ENCODE measurements at regions not wholly inside any gene's neighbourhood (a gene's known extent, or its start where the extent isn't known, plus 50 kb on each side); places are given as distances from the start of the nearest gene placed in this dataset.

DNA sequence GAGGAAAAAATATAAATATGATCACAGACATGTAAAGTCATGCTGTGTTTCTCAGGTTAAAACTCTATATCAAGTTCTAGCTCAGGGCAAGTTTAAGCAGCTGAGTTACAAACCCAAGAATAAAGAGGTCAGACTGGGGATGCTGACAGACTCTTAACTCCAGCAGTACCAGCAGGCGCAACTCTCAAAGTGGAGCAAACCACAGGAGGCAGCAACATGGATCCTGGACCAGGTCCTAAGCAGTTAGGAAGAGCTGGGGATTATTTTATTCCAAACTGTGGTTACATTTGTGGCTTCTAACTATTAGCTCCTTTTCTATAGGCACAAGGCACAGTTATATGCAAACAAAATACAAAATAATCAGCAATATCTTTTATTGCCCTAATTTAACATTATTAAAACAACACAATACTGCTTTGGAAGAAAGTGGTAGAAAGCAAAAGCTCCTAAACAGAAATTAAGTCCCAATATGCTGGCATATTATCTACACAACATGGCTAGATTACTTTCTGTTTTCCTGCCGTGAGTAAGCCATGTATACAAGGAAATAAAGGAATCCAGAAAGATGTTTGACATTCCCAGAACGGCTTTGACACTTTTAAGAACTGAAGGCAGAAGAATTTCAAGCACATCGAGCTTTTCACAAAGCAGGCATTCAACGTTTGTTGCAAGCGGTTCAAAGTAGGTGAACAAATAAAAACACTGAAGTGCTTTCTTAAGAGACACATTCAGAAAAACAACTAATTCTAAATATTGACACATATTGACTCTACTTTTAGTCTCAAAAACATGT lies 378.8 kb upstream of the ZNF608 start:
- H3K9me3 Mint-ChIP-seq: peaks cover 2% of the 10 kb centered on the region
- H3K36me3 Mint-ChIP-seq (ENCODE audit: low read depth): no peaks in the 10 kb centered on the region
- no peak overlapping the region for H3K4me3 Mint-ChIP-seq
- no peaks in the 10 kb centered on the region for H3K4me1 Mint-ChIP-seq
- no peak for ATAC-seq (replicated peaks)
- H3K27ac Mint-ChIP-seq: no peak overlapping the region
- no peaks in the 10 kb centered on the region for H3K27me3 Mint-ChIP-seq

DNA sequence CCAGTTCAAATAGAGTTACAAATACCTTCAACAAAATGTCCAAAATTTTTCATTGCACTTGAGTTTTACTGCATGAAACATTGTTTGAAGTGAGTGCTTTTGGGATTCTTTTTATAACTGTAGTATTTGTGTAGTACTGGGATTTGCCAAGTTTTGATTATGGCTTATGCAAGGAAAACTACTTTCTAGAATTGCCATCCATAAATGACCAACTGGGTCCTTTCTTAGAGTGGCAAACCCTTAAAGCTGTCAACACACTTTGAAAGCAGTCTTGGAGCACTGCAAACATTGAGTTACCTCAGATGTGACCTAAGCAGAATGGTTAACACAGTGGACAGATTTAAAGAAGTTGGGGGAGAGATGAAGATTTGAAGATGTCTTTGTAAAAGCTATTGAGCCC lies 379.6 kb upstream of the ZNF608 start:
- H3K27me3 Mint-ChIP-seq: no peaks in the 10 kb centered on the region
- no peak overlapping the region for H3K27ac Mint-ChIP-seq
- no peaks in the 10 kb centered on the region for H3K4me1 Mint-ChIP-seq
- H3K36me3 Mint-ChIP-seq (ENCODE audit: low read depth): no peaks in the 10 kb centered on the region
- no peaks in the 10 kb centered on the region for H3K9me3 Mint-ChIP-seq
- no peak overlapping the region for H3K4me3 Mint-ChIP-seq
- ATAC-seq (replicated peaks): no peak

DNA sequence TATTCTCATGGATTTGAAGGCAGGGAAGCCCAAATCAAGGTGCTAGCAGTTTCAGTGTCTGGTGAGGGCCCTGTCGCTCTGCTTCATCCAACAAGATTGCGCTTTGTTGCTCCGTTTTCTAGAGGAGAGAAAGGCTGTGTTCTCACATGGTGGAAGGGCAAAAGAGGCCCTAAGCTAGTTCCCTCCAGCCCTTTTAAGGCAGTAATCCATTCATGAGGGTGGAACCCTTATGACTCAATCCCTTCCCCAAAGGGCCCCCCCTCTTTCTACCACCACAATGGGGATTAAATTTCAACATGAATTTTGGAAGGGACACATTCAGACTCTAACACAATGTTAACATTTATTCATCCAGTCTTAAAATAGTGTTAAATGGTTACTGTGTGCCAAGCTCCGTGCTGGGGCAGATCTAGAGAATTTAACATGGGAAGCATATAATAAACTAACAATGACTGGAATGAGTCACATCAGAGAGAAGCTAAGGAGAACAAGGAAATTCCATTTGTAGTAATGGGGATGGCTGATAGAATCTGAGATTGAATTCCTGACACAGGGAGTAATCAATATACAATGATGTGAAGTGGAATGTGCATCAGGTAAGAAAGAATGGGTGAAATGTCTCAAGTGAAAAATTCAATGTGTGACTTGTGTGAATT lies 382.8 kb upstream of the ZNF608 start:
- Mint-ChIP-seq H3K4me1 (no peaks in the 10 kb centered on the region), H3K9me3 (no peaks in the 10 kb centered on the region), H3K27ac (no peak overlapping the region), H3K27me3 (no peaks in the 10 kb centered on the region), H3K4me3 (no peak overlapping the region), H3K36me3 (ENCODE audit: low read depth) (no peaks in the 10 kb centered on the region)
- no peak for ATAC-seq (replicated peaks)

DNA sequence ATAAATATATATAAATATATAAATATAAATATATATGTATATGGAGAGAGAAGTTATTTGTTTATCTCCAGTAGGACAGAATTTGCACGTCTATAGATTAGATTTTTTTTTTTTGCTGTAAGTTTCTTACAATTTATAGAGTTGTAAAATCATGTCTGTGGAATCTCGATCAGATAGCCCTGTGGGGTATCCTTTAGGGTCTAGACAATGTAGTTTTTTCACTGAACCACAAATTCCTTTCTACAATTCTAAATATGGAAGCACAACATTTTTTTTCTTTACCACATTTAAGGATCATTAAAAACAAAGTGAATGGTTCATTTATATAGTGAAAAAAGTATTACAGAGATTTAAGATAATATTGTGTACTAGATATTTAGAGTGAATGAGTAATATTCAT lies 384.2 kb upstream of the ZNF608 start:
- no peak for ATAC-seq (replicated peaks)
- H3K27me3 Mint-ChIP-seq: no peaks in the 10 kb centered on the region
- H3K27ac Mint-ChIP-seq: no peak overlapping the region
- no peaks in the 10 kb centered on the region for H3K4me1 Mint-ChIP-seq
- no peaks in the 10 kb centered on the region for H3K36me3 Mint-ChIP-seq (ENCODE audit: low read depth)
- no peaks in the 10 kb centered on the region for H3K9me3 Mint-ChIP-seq
- no peak overlapping the region for H3K4me3 Mint-ChIP-seq

DNA sequence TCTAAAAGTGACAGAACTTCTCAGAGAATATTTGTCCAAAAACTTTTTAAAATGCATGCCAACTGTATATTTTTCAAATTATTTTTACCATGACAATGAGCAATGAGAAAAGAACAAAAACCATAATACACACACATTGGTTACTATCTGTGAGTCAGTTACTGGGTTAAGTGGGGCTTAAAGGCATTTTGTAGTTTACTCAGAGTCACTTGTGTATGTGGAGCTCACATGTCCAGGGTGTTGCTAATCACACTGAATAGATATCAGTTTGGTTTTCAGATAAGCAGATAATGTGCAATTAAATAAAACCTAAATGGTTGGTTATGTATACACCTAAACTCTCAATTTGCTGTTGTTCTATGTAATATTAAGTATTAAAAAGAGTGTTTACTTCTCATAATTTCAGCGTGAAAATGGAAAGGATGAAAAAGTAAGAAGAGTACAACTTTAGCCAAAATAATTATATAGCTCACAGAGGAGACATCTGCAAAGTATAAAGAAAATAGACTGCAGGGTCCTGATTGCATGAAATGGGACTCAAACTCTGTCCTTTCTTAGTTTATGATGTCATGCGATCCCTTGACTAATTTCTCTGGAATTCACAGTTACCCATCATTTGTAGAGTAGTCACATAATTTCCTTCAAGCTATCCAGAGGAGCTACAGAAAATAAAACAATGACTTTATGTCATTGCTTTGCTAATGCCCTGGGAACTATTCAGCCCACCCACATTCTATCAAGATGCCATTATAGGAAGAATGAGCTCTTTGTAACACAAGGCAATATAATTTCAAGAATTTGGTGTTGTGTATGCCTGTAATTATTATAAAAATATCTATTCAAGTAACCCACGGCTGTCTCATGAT lies 388.0 kb upstream of the ZNF608 start:
- no peak overlapping the region for H3K4me3 Mint-ChIP-seq
- ATAC-seq (replicated peaks): no peak
- no peak overlapping the region for H3K27ac Mint-ChIP-seq
- H3K27me3 Mint-ChIP-seq: no peaks in the 10 kb centered on the region
- H3K9me3 Mint-ChIP-seq: peaks cover 6% of the 10 kb centered on the region
- no peaks in the 10 kb centered on the region for H3K36me3 Mint-ChIP-seq (ENCODE audit: low read depth)
- H3K4me1 Mint-ChIP-seq: no peaks in the 10 kb centered on the region

DNA sequence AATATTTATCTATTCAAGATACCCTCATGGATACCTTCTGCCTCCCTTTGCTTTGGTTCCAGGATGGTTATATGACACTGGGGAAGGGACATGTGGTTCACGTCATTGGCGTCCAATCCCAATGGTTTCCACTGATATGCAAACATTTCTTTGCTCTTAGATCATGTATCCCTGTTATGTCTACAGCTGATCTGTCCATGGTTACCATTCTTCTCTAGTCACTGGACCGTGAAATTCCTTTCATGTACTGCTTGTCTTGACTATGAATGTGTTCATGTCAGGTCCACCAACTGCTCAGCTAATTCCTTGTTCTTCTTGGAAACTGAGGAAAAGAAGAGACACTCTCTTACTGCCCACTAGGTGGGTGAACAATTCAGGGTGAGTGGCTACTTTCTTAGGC lies 391.1 kb upstream of the ZNF608 start:
- ATAC-seq (replicated peaks): no peak

DNA sequence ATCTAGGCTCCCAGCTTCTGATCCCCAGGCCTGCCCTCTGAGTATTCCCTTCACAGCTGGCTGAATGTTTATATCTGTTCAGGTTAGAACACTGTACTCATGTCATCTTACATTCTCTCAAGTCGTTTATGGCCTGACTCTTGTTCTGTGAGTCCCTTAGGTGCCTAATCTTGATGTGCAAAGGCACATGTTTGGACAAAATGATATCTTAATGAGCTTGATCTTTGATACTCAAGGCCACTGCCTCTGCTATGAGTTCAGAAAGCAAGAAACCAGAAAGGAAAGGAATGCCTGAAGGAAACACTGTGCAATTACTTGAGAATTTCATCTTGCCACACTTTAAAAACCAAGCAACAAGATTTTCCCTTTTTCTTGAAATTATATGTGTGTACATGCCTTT lies 391.8 kb upstream of the ZNF608 start:
- Mint-ChIP-seq H3K4me3 (no peak overlapping the region), H3K4me1 (no peaks in the 10 kb centered on the region)
- no peak for ATAC-seq (replicated peaks)

More for the DNA sequence above, 391.1 kb upstream of the ZNF608 start:
- H3K27me3 Mint-ChIP-seq: no peaks in the 10 kb centered on the region
- H3K36me3 Mint-ChIP-seq (ENCODE audit: low read depth): no peaks in the 10 kb centered on the region
- no peak overlapping the region for H3K27ac Mint-ChIP-seq
- peaks cover 12% of the 10 kb centered on the region for H3K9me3 Mint-ChIP-seq
- no peak overlapping the region for H3K4me3 Mint-ChIP-seq
- H3K4me1 Mint-ChIP-seq: no peaks in the 10 kb centered on the region

DNA sequence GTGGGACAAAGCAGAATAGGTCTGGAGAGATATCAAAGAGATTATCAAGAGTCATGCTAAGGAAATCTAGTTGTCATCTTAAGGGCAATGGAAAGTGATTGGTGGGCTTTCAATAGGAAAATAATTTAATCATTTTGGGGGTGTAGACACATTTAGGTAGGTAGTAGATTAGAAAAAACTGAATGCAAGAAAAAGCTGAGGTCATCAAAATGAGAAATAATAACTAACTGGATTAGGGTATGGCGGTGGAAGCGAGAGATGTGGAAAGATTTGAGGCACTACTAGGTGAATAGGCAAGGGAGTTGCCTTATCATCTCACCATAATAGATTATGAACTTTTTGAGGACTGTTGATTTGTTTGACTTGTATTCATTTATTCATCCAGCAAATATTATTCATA lies 393.2 kb upstream of the ZNF608 start:
- Mint-ChIP-seq H3K9me3 (peaks cover 19% of the 10 kb centered on the region), H3K27ac (no peak overlapping the region), H3K27me3 (no peaks in the 10 kb centered on the region), H3K4me3 (no peak overlapping the region), H3K36me3 (ENCODE audit: low read depth) (no peaks in the 10 kb centered on the region), H3K4me1 (no peaks in the 10 kb centered on the region)
- no peak for ATAC-seq (replicated peaks)

More for the DNA sequence above, 391.8 kb upstream of the ZNF608 start:
- no peaks in the 10 kb centered on the region for H3K27me3 Mint-ChIP-seq
- H3K9me3 Mint-ChIP-seq: peaks cover 15% of the 10 kb centered on the region
- H3K27ac Mint-ChIP-seq: no peak overlapping the region
- H3K36me3 Mint-ChIP-seq (ENCODE audit: low read depth): no peaks in the 10 kb centered on the region

DNA sequence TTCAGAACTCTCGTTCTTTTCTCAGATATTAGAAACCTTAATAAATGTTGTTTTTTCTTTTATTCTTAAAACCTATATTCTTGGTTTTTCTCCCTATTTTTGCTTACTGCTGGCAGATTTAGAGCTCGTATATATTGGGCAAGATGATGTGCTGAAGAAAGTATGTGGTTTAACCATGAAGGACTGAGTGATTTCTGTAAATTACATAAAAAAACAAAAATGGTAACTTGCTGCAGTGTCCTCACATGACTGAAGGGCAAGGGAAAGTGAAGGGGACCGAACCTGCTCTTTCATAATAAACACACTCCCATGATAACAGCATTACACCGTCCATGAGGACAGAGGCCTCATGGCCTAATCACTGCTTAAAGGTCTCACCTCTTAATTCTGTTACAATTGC lies 393.8 kb upstream of the ZNF608 start:
- H3K36me3 Mint-ChIP-seq (ENCODE audit: low read depth): no peaks in the 10 kb centered on the region
- no peak overlapping the region for H3K4me3 Mint-ChIP-seq
- no peaks in the 10 kb centered on the region for H3K27me3 Mint-ChIP-seq
- H3K27ac Mint-ChIP-seq: no peak overlapping the region
- peaks cover 19% of the 10 kb centered on the region for H3K9me3 Mint-ChIP-seq
- ATAC-seq (replicated peaks): no peak
- H3K4me1 Mint-ChIP-seq: no peaks in the 10 kb centered on the region

DNA sequence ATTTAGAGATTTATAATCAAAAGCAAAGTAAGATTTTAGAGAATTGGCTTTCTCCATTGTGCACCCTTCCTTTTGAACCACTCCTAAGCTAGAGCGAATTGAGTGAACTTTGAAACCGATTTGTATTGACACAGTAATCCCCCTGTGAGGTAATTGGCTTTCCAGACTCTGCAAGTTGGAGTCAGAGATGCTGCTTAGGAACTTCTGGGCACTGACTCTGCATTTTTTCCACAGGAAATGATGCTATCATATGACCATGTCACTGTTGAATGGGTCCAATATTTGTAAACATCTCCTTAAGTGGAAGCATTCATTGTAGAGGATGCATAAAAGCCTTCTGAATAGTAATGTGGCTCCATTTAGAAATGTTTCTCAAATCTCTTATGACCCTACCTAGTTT lies 394.4 kb upstream of the ZNF608 start:
- Mint-ChIP-seq H3K27ac (no peak overlapping the region), H3K4me1 (no peaks in the 10 kb centered on the region), H3K4me3 (no peak overlapping the region), H3K9me3 (peaks cover 19% of the 10 kb centered on the region), H3K27me3 (no peaks in the 10 kb centered on the region), H3K36me3 (ENCODE audit: low read depth) (no peaks in the 10 kb centered on the region)
- no peak for ATAC-seq (replicated peaks)

DNA sequence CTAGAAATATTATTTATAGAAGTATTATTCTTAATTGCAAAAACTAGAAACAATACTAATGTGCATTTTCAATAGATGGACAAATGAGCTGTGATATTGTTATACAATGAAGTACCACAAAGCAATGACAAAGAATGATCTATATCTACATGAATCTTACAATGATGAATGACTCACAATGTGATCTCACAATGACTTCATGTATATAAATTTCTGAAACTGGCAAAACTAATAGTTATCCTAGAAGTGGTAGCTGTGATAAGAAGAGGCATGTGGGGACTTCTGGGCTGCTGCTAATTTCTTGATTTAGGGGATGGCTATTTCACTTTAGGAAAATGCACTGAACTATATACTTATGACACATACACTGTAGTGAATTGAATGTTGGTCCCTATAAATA lies 396.0 kb upstream of the ZNF608 start:
- Mint-ChIP-seq H3K27ac (no peak overlapping the region), H3K9me3 (peaks cover 19% of the 10 kb centered on the region), H3K27me3 (no peaks in the 10 kb centered on the region), H3K4me3 (no peak overlapping the region), H3K36me3 (ENCODE audit: low read depth) (no peaks in the 10 kb centered on the region), H3K4me1 (no peaks in the 10 kb centered on the region)
- no peak for ATAC-seq (replicated peaks)

DNA sequence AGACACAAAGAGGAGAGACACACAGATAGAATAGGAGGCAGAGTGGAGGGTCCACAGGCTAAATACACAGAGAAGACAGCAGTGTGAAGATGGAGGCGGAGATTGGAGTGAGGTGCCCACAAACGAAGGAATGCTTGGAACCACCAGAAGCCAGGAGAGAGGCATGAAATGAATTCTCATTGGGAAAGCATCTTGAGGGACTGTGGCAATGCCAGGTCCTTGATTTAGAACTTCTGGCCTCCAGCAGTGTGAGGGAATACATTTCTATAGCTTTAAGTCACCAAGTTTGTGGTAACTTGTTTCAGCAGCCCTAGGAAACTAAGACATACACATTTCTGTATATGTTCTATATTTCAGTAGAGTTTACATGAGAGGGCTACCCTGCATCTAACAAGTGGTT lies 396.6 kb upstream of the ZNF608 start:
- ATAC-seq (replicated peaks): no peak
- H3K27me3 Mint-ChIP-seq: no peaks in the 10 kb centered on the region
- no peaks in the 10 kb centered on the region for H3K36me3 Mint-ChIP-seq (ENCODE audit: low read depth)
- no peak overlapping the region for H3K4me3 Mint-ChIP-seq
- no peaks in the 10 kb centered on the region for H3K4me1 Mint-ChIP-seq
- H3K9me3 Mint-ChIP-seq: peaks cover 19% of the 10 kb centered on the region
- no peak overlapping the region for H3K27ac Mint-ChIP-seq

DNA sequence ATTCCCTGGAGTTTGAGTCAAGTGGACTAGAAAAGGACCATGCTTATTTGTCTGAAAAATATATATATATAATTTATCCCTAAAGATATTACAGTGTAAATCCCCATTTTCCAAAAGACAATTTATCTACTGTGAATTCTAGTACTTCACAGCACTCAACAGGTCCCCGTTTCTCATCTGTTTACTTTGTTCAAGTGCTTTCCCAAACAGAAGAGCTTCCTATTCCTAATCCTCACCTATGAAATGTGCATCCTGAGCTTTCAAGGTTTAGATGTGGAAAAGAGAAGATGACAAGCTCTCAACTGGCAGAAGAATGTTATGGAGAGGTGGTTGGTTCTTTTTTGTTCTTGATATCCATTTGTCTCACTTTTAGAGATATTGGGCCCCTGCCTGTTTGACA lies 401.6 kb upstream of the ZNF608 start:
- H3K9me3 Mint-ChIP-seq: peaks cover 4% of the 10 kb centered on the region
- no peaks in the 10 kb centered on the region for H3K36me3 Mint-ChIP-seq (ENCODE audit: low read depth)
- H3K4me3 Mint-ChIP-seq: no peak overlapping the region
- no peaks in the 10 kb centered on the region for H3K27me3 Mint-ChIP-seq
- ATAC-seq (replicated peaks): no peak
- no peaks in the 10 kb centered on the region for H3K4me1 Mint-ChIP-seq
- H3K27ac Mint-ChIP-seq: no peak overlapping the region

DNA sequence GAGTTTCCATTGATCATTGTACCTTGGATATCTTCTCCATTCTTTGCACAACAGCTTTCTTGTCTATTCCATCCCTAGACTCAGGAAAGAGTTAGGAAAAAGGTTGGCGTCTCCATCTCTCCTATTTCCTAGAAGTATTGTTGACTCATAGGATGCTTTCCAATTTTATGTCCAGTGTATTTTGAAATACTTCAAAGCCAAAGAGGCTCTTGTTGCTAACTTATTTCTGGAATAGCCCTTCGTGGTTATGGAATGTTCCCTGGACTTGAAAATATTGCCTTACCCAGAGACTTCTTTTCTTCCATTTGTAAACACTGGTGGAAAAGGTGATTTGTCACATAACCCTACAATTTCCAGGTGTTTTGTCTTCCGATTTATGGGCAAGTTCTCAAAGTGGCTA lies 402.3 kb upstream of the ZNF608 start:
- no peak overlapping the region for H3K4me3 Mint-ChIP-seq
- H3K4me1 Mint-ChIP-seq: no peaks in the 10 kb centered on the region
- peaks cover 4% of the 10 kb centered on the region for H3K9me3 Mint-ChIP-seq
- H3K36me3 Mint-ChIP-seq (ENCODE audit: low read depth): no peaks in the 10 kb centered on the region
- H3K27ac Mint-ChIP-seq: no peak overlapping the region
- no peak for ATAC-seq (replicated peaks)
- H3K27me3 Mint-ChIP-seq: no peaks in the 10 kb centered on the region

DNA sequence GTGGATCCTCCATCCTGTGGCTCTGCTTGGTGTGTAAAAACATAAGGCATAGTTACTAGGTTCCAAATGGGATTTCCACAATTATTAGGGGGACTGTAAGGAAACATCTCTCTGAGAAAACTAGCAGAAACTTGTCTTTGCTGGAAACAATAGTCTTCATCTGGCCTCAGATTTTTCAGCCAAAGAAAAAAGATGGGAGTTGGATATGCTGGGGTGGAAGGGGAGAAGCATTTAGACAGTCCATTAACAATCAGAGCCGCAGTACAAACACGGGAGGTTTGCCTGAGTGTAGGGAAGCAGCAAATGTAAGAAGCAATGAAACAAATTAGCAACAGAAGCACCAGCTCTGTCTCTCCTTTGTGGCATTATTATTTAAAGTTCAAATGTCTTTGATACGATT lies 402.7 kb upstream of the ZNF608 start:
- no peak overlapping the region for H3K27ac Mint-ChIP-seq
- H3K36me3 Mint-ChIP-seq (ENCODE audit: low read depth): no peaks in the 10 kb centered on the region
- ATAC-seq (replicated peaks): no peak
- H3K4me1 Mint-ChIP-seq: no peaks in the 10 kb centered on the region
- H3K27me3 Mint-ChIP-seq: no peaks in the 10 kb centered on the region
- H3K4me3 Mint-ChIP-seq: no peak overlapping the region
- H3K9me3 Mint-ChIP-seq: peaks cover under 1% of the 10 kb centered on the region

Measured in activated T-helper 17 cell treated with anti-CD3 and anti-CD28 coated beads, Interleukin-2, amount 50 U/mL, for 72 hours (primary cell).